Gastroesophageal sphincter (tissue), 3 donors: ENCODE measurements at regions not wholly inside any gene's neighbourhood (a gene's known extent, or its start where the extent isn't known, plus 50 kb on each side); places are given as distances from the start of the nearest gene placed in this dataset.

Experiments used
- EP300 ChIP-seq: sonication (generic); formaldehyde crosslinking; IDR thresholded peaks from one replicate; pipeline ENCODE4 v1.6.1; 2017; ENCODE audit warnings: antibody characterized with exemption, mild to moderate bottlenecking
- POLR2A ChIP-seq, 2 donors: fragments of 450-650 bp; IDR thresholded peaks; one replicate each; pipeline ENCODE4 v1.6.1; 2017; ENCODE audit warnings: antibody characterized with exemption in 2 of 2, mild to moderate bottlenecking in 2 of 2, moderate library complexity in 1 of 2
- POLR2AphosphoS5 ChIP-seq: sonication (generic); formaldehyde crosslinking; IDR thresholded peaks from one replicate; pipeline ENCODE4 v1.6.1; 2017; ENCODE audit warnings: antibody characterized with exemption
- TF ChIP-seq, protein P1 (sequence below), 4 experiments: fragments of 200-600 bp in 2 of 4; fragments of 450-650 bp in 2 of 4; sonication (generic) in 1 of 4; IDR thresholded peaks; one replicate each; pipeline ENCODE4 v1.5.1; 2017 to 2019; ENCODE audit warnings: antibody characterized with exemption in 4 of 4, mild to moderate bottlenecking in 2 of 4, moderate library complexity in 2 of 4

DNA sequence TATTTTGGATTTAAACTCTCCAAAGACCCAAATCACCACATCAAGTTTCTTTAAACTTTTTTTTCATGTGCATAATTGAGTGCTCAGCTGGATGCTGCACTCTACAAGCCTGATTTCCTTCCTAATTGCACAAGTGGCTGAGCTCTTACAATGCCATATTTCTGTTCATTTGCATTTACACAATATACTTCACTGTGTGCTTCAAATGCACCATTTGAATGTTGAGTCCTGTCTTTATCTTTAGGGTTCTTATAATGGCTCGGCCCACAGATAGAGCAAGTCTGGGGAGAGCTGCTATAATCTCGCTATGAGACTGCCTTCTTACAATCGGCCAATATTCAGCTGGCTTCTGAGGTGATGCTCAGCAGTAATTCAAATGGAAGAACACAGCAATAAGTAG is 200.6 kb upstream of the MAP3K7 start:
- TF ChIP-seq POLR2A (IDR thresholded peaks at IDR 0.05): no peak
- TF ChIP-seq, protein P1, sequence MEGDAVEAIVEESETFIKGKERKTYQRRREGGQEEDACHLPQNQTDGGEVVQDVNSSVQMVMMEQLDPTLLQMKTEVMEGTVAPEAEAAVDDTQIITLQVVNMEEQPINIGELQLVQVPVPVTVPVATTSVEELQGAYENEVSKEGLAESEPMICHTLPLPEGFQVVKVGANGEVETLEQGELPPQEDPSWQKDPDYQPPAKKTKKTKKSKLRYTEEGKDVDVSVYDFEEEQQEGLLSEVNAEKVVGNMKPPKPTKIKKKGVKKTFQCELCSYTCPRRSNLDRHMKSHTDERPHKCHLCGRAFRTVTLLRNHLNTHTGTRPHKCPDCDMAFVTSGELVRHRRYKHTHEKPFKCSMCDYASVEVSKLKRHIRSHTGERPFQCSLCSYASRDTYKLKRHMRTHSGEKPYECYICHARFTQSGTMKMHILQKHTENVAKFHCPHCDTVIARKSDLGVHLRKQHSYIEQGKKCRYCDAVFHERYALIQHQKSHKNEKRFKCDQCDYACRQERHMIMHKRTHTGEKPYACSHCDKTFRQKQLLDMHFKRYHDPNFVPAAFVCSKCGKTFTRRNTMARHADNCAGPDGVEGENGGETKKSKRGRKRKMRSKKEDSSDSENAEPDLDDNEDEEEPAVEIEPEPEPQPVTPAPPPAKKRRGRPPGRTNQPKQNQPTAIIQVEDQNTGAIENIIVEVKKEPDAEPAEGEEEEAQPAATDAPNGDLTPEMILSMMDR (IDR thresholded peaks at IDR 0.05): no peak
- TF ChIP-seq POLR2AphosphoS5: no peak
- TF ChIP-seq EP300: no peak
